Posterior cingulate gyrus (tissue), 11 donors: ENCODE measurements at regions not wholly inside any gene's neighbourhood (a gene's known extent, or its start where the extent isn't known, plus 50 kb on each side); places are given as distances from the start of the nearest gene placed in this dataset.

Experiments used
- DNase-seq, 10 donors: peaks; one replicate each; pipeline versions ENCODE4 v3.0.0 to v3.0.0-alpha.2; 2020 to 2021; ENCODE audit warnings: mixed read lengths in 3 of 10
- intact Hi-C: fragments of 100-400 bp; cut with DNase I; formaldehyde crosslinking; loops from one replicate; pipeline ENCODE4 v1.15.1; 2023

DNA sequence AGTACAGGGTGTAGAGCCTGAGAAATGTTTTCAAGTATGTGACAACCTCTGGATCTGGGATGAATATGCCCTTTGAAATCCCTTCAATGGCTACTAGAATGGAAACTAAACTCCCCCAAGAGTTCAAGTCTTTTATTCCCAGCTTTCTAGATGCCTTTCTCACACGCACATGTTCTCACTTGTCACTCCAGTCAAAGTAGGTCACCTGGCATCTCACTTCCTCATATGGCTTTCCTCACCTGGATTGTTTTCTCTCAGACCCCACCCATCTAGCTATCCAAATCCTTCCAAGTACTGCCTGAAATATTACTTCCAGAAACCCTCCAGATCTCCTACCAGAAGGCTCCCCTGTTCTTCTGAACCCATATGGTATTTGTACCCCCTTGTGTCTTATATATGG lies 615.4 kb upstream of the KLF4 start:
- intact Hi-C loops: no loop called here
- no peak for DNase-seq

DNA sequence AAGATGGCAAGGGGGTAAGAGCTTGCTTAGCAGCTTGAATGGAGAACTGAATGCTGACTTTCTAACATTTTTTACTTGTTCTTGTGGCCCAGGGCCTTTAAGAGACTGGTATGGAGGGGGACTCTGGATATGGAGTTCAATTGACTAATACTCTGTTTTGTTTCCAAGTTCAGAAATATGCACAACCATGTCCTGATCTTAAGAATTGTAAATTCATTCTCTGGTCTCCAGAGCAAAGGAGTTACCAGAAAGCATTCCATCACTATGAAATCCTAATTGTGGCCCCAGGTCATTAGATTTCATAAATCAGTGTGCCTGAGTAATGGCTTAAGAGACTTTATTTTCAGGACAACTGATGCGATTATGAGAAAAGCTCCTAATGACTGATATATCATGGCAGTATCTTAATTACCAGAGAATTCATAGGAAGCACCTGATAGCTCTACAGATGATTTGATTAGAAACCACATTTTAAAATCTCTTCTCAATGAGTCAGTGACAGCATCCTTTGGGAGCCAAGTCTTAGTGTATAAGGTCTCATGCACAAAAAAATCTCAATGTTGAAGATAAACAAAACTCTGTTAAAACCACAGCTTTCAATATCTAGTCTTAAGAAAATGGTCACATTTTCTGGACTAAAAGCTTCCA lies 613.6 kb upstream of the KLF4 start:
- no peak for DNase-seq
- intact Hi-C loops: no loop called here

- intact Hi-C loops: no loop called here
- no peak for DNase-seq
Measured at GRCh38 chr9:108101410-108101809, 611.8 kb upstream of the KLF4 start.

DNA sequence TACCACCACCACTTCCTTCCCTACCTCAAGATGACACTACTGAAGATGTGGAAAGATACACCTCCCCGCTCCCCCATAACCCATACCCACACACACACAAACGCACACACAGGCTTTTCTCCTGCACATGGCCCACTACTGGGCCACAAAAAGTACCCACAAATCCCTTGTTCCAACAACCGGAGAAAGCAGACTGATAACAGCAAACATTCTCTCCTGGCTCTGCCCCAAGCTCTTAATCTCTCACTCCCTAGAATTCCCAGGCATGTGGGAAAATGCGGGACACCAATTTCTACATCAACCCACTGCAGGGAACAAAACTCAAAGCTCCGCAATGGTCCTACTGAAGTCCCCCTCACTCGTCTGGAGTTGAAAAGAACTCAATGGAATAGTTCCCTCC lies 611.0 kb upstream of the KLF4 start:
- DNase-seq: no peak
- intact Hi-C loops: no loop called here

GRCh38 chr9:108099854-108100253 lies 610.3 kb upstream of the KLF4 start:
- no peak for DNase-seq
- intact Hi-C loops: no loop called here

DNA sequence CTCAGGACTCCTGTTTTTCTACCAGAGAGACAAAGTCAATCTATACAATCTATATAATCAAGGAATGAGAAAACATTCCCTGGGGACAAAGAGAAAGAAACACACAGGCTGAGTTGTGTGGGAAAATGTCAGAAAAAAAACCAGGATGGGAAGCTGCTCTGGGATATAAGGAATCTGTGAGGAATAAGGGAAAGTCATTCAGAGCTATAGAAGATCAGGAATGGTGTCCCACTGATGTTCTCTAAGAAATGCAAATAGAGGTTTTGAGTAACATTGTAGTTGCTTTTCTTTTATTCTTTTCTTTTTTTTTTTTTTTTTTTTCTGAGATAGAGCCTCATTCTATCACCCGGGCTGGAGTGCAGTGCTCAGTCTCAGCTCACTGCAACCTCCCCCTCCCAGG lies 605.9 kb upstream of the KLF4 start:
- DNase-seq: no peak
- intact Hi-C loops: no loop called here

- no peak for DNase-seq
- intact Hi-C loops: no loop called here
Measured at GRCh38 chr9:108094676-108094993, 605.1 kb upstream of the KLF4 start.

- intact Hi-C loops: no loop called here
- no peak for DNase-seq
Measured at GRCh38 chr9:108093773-108094675, 604.5 kb upstream of the KLF4 start.

DNA sequence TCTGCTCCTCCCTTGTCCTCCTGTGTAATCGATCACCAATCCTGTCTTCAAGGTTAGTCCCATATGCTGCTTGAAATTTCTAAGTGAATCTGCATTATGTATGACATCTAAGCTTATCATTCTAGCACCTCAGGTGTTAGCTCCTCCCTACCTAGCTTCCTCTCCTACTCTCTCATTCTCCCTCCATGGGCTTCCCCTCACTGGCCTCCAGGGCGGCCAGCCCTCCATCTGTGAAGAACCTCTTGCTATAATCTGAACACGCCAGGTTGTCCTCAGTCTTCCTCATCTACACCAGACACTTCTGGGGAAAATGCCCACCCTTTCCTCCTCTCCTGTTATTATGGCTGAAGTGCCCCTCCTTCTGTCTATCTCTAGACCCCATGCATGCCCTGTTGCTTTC lies 599.3 kb upstream of the KLF4 start:
- no peak for DNase-seq
- intact Hi-C loops: no loop called here

GRCh38 chr9:108087781-108088180 lies 598.2 kb upstream of the KLF4 start:
- intact Hi-C loops: no loop called here
- DNase-seq: no peak

GRCh38 chr9:108086624-108087023 lies 597.1 kb upstream of the KLF4 start:
- no peak for DNase-seq
- intact Hi-C loops: no loop called here

DNA sequence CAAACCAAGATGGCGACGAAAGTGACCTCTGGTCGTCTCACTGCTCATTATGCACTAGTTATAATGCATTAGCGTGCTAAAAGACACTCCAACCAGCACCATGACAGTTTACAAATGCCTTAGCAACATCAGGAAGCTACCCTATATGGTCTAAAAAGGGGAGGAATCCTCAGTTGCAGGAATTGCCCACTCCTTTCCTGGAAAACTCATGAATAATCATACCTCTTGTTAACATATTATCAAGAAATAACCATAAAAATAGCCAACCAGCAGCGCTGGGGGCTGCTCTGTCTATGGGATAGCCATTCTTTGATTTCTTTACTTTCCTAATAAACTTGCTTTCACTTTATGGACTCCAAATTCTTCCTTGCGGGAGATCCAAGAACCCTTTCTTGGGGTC lies 595.7 kb upstream of the KLF4 start:
- DNase-seq: no peak
- intact Hi-C loops: no loop called here

DNA sequence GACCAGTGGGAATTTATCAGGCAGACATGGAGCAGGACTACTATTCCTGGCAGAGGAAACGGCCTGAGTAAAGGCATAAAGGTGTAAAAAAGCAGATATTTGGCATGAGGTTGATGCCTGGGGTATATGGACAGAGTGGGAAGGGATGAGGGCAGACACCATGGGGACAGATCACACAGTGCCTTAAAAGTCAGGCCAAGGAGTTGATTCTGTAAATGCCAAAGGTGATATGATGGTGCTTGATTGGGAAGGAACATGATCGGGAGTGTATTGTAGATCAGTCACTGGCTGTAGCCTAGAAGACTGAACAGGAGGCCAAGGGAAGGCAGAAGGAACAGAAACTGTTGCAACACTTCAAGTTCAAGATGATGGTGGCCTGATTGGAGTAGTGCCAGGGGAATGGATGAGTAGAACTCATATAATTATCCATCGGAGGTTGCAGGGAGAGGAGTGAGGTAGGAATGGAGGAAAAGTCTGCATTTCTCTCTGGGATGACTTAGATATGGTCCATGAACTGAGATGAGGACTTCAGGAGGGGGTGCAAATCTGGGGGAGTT lies 594.3 kb upstream of the KLF4 start:
- DNase-seq: no peak
- intact Hi-C loops: no loop called here

DNA sequence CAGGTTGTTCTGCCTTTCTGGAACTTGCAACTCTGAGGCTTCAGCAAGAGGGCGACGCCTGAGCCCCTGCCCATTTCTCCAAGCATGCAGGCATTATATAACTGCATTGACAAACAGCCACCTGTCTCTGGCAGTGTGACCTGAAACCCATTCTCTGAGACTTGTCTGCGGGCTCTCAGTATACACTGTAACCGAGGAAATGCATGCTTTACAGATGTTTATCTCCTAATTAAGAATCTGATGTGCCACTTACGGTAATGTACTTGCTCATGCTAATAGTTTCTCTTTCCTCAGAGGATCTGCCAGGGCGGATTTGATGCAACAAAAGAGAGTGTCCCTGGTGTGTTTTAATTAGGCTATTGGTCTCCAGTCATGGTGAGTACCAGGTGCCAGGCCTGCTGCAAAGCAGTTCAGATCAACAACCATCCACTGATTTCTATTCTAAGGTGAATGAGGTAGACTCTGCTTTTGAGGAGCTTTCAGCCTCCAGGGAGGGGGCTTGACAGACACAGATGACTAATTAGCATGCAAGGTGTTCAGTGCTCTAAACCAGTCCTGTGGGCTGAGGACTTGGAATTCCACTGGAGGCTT lies 593.7 kb upstream of the KLF4 start:
- no peak for DNase-seq
- intact Hi-C loops: no loop called here

DNA sequence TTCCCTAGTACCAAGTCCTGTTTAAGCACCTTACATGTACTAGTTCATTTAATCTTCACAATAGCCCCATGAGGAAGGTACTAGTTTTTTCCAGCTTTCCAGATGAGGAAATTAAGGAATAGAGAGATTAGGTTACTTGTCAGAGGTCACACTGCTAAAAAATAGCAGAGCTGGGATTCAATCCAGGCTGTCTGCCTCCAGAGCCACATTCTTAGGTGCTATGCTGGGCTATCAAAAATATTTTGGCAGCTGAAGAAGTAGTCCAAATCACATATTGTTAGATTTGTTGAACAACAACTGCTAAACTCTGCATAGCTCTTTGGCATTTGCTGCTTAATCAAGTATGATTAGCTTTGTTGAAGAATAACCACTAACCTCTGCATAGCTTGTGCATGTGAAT lies 591.5 kb upstream of the KLF4 start:
- intact Hi-C loops: no loop called here
- DNase-seq: no peak

- intact Hi-C loops: no loop called here
Measured at GRCh38 chr9:108080285-108080684, 590.7 kb upstream of the KLF4 start.

DNA sequence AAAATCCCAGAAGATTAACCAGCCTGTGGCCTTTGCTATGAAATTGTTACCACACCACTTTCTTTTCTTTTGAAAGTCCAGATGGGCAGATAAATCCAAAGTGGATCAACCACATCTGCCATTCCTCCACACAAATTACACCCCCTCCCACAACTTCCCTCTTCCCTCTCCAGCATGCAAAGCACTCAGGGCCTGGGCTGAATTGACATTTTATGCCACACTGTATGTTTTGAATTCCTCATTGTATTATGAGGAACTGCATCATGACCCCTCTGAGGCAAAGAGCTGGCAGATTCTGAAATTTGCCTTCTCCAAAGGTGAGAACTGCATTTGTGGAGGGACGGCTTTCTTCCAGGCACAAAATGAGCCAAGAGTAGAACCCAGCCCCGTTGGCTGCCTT lies 589.2 kb upstream of the KLF4 start:
- intact Hi-C loops: no loop called here
- no peak for DNase-seq

More at GRCh38 chr9:108080285-108080684, 590.7 kb upstream of the KLF4 start:
- DNase-seq: no peak

DNA sequence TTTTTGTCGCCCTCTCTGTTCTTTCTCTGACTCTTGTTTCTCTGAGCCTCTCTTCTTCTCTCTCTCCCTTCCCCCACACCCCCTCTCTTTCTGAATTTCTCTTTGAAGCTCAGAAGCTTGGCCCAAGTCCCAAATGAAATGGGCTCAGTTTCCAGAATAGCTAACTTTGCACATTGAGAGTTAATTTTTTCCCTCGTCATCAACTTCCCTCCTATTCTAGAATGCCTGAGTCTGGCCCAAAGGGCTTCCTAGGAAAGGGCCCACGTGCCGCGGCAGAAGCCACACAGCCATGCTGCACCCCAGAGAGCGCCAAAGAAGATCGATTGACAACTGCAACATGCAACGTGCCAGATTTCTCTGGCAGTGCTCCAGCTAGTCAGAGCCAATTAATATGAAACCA lies 588.8 kb upstream of the KLF4 start:
- no peak for DNase-seq
- intact Hi-C loops: no loop called here

- no peak for DNase-seq
- intact Hi-C loops: no loop called here
Measured at GRCh38 chr9:108077556-108077955, 588.0 kb upstream of the KLF4 start.

- intact Hi-C loops: no loop called here
- no peak for DNase-seq
Measured at GRCh38 chr9:108074900-108075299, 585.3 kb upstream of the KLF4 start.

- DNase-seq: no peak
- intact Hi-C loops: no loop called here
Measured at GRCh38 chr9:108073823-108074222, 584.3 kb upstream of the KLF4 start.

DNA sequence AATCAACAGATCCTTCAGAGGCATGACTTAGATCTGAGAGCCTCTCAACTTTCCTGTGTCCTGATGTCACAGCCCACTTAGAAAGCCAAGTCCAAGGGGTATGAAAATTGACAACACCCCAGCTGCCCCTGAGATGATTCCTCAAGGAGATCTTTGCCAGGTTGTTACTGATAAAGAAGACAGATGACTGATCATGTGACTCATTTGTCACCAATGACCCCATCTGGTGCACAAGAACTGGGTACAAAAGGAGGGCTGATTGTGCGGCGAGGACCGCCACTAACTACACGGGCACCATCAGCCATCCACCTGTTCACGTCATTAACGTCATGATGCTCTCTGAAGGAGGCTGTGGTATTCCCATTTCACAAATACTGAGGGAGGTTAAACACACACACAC lies 583.2 kb upstream of the KLF4 start:
- intact Hi-C loops: no loop called here

More for the DNA sequence above, 583.2 kb upstream of the KLF4 start:
- DNase-seq: no peak
